ENCODE measurements at regions not wholly inside any gene's neighbourhood (a gene's known extent, or its start where the extent isn't known, plus 50 kb on each side); places are given as distances from the start of the nearest gene placed in this dataset.

GRCh38 chr3:94299716-94300115 lies 236.9 kb downstream of the NSUN3 start:
- no peak for DNase-seq
- H3K36me3 ChIP-seq (ENCODE audit: control insufficient read depth, insufficient read depth, low read length): no peaks in the 10 kb centered on the region
- H3K27ac ChIP-seq (ENCODE audit: low read length): no peak overlapping the region

DNA sequence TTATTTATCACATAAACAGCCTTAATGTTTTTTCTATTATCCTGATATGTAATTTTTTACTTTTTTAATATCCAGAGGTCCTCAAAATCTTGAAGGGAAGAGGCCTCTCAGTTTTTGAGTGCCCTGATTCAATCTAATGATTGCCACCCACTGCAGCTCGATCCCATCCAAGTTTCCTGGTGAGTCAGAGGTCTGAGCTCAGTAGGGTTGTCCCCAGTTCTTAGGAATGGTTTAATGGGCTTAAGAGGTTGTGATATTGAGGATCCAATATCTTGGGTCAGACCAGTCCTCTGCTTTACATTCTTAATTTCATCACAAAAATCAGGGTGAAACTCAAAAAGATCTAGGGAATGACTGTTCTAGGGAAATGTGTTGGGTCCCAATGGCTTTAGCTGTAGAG lies 238.5 kb downstream of the NSUN3 start:
- Histone ChIP-seq H3K4me1 (ENCODE audit: control insufficient read depth, insufficient read depth, low read length) (peaks cover 13% of the 10 kb centered on the region), H3K27ac (ENCODE audit: low read length) (no peak overlapping the region), H3K36me3 (ENCODE audit: control insufficient read depth, insufficient read depth, low read length) (no peaks in the 10 kb centered on the region), H3K4me3 (ENCODE audit: low read length) (no peak overlapping the region), H3K9me3 (ENCODE audit: control insufficient read depth, low read depth, low read length) (no peaks in the 10 kb centered on the region), H3K27me3 (ENCODE audit: control insufficient read depth, insufficient read depth, low read length) (no peaks in the 10 kb centered on the region)
- WGBS (ENCODE audit: insufficient coverage, low lambda C conversion rate): no CpG with 5 or more reads among the region's 1 CpG
- no peak for DNase-seq

More at GRCh38 chr3:94299716-94300115, 236.9 kb downstream of the NSUN3 start:
- no peaks in the 10 kb centered on the region for H3K27me3 ChIP-seq (ENCODE audit: control insufficient read depth, insufficient read depth, low read length)
- no peaks in the 10 kb centered on the region for H3K9me3 ChIP-seq (ENCODE audit: control insufficient read depth, low read depth, low read length)
- no peak overlapping the region for H3K4me3 ChIP-seq (ENCODE audit: low read length)
- peaks cover 7% of the 10 kb centered on the region for H3K4me1 ChIP-seq (ENCODE audit: control insufficient read depth, insufficient read depth, low read length)

DNA sequence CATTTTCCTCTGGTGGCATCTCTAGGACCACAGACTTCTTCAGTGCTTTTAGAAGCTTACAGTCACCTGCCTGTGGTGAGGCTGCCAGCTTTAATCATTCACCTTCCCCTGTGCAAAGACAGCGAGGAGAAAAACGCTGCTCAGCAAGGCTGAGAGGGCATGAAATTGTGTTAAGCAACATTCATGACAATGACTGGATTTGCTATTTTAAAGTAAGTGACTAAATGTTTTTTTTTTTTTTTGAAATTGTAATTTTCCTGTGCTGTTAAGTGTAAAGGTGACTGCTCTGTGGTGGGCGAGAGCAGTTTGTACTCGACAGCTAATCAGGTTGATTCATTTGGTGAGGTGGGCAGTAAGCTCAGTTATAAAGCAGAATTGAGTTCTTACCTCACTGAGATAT lies 240.4 kb downstream of the NSUN3 start:
- Histone ChIP-seq H3K4me1 (ENCODE audit: control insufficient read depth, insufficient read depth, low read length) (peaks cover 15% of the 10 kb centered on the region), H3K9me3 (ENCODE audit: control insufficient read depth, low read depth, low read length) (no peaks in the 10 kb centered on the region), H3K27ac (ENCODE audit: low read length) (no peak overlapping the region), H3K4me3 (ENCODE audit: low read length) (no peak overlapping the region), H3K27me3 (ENCODE audit: control insufficient read depth, insufficient read depth, low read length) (no peaks in the 10 kb centered on the region), H3K36me3 (ENCODE audit: control insufficient read depth, insufficient read depth, low read length) (no peaks in the 10 kb centered on the region)
- no CpG with 5 or more reads among the region's 4 CpGs for WGBS (ENCODE audit: insufficient coverage, low lambda C conversion rate)
- peak in 1 of 2 donors; percentile 35 for DNase-seq

- no peak overlapping the region for H3K27ac ChIP-seq (ENCODE audit: low read length)
- H3K4me1 ChIP-seq (ENCODE audit: control insufficient read depth, insufficient read depth, low read length): peaks cover 17% of the 10 kb centered on the region
- no peak overlapping the region for H3K4me3 ChIP-seq (ENCODE audit: low read length)
- no peaks in the 10 kb centered on the region for H3K27me3 ChIP-seq (ENCODE audit: control insufficient read depth, insufficient read depth, low read length)
- no peaks in the 10 kb centered on the region for H3K9me3 ChIP-seq (ENCODE audit: control insufficient read depth, low read depth, low read length)
- H3K36me3 ChIP-seq (ENCODE audit: control insufficient read depth, insufficient read depth, low read length): no peaks in the 10 kb centered on the region
- WGBS (ENCODE audit: insufficient coverage, low lambda C conversion rate): no CpG with 5 or more reads among the region's 3 CpGs
- no peak for DNase-seq
Observed at GRCh38 chr3:94303897-94304296, 241.0 kb downstream of the NSUN3 start.

DNA sequence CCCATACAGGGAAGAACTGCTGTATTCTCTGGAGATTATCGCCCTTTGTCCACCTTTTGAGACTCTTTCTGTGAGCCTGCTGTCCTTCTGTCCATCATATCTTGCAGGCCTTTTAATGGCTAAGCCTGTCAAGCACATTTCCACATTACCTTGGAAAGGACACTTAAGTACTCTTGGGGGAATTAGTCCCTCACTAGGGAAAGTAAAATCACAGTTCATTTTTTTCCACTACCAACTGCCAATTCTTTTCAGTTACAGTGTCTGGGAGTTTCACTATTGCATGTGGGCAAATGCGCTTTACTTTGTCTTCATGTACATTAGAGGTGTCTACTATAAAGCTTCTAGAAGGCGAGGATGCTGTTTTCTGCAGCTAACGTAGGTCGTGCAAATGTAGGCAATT lies 242.1 kb downstream of the NSUN3 start:
- Histone ChIP-seq H3K4me3 (ENCODE audit: low read length) (no peak overlapping the region), H3K27me3 (ENCODE audit: control insufficient read depth, insufficient read depth, low read length) (no peaks in the 10 kb centered on the region), H3K36me3 (ENCODE audit: control insufficient read depth, insufficient read depth, low read length) (no peaks in the 10 kb centered on the region), H3K9me3 (ENCODE audit: control insufficient read depth, low read depth, low read length) (no peaks in the 10 kb centered on the region), H3K27ac (ENCODE audit: low read length) (no peak overlapping the region), H3K4me1 (ENCODE audit: control insufficient read depth, insufficient read depth, low read length) (peaks cover 17% of the 10 kb centered on the region)
- WGBS (ENCODE audit: insufficient coverage, low lambda C conversion rate): 100% methylated on average over 2 of the region's 5 CpGs
- no peak for DNase-seq

DNA sequence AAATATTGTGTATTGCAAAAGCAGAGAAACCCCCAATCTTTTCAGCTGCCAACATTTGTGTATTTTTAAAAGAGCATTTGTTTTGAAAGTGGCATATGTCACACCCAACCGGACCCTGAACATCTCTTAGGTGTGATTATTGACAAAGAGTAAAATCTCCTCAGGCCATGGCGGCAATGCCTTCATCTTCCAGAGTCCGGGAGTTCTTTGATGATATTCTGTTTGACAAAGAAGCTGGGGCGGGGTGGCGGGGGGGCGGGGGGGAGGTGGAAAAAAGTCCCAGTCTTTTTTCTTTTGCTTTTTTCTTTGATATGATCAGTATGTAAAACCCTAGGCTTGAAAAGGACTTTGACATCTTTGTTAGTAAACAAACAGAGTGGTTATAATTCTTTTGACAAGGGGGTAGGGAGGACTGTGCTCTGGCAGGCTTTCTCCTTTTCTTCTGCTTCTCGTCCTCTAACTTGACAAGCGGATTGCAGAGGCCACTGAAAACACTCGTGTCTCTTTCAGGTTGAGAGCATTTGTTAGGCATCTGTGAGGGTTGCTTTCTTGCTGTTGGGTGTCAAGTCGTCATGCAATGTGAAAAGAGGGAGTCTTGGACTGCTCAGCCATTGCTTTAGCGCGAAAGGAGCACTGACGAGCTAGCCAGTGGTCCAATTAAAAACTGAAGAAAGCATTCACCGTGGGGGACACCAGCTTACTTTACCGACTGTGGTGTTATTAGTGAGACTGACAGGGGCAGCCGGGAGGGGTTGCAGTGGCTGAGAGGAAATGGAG lies 243.2 kb downstream of the NSUN3 start:
- Histone ChIP-seq H3K27ac (ENCODE audit: low read length) (no peak overlapping the region), H3K27me3 (ENCODE audit: control insufficient read depth, insufficient read depth, low read length) (no peaks in the 10 kb centered on the region), H3K4me1 (ENCODE audit: control insufficient read depth, insufficient read depth, low read length) (peaks cover 17% of the 10 kb centered on the region), H3K36me3 (ENCODE audit: control insufficient read depth, insufficient read depth, low read length) (no peaks in the 10 kb centered on the region), H3K9me3 (ENCODE audit: control insufficient read depth, low read depth, low read length) (no peaks in the 10 kb centered on the region), H3K4me3 (ENCODE audit: low read length) (no peak overlapping the region)
- WGBS (ENCODE audit: insufficient coverage, low lambda C conversion rate): no CpG with 5 or more reads among the region's 16 CpGs
- peak in 1 of 2 donors; percentile 28 for DNase-seq

DNA sequence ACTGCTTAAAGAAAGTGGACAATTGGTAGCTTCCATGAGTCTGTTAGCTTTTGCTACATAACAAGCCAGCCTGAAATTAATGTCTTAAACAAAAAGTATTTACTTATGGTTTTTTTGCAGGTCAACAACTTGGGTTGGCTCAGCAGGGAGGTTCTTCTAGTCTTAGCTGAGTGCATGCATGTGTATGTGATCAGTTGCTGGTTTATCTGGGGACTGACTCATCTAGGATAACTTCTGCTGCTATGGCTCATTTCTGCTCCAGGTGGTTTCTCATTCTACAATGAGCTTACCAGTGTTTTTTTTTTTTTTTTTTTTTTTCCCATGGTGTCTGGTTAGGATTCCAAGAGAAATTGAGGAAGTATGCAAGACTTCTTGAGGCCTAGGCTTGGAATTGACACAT lies 244.7 kb downstream of the NSUN3 start:
- Histone ChIP-seq H3K4me1 (ENCODE audit: control insufficient read depth, insufficient read depth, low read length) (peaks cover 17% of the 10 kb centered on the region), H3K9me3 (ENCODE audit: control insufficient read depth, low read depth, low read length) (no peaks in the 10 kb centered on the region), H3K36me3 (ENCODE audit: control insufficient read depth, insufficient read depth, low read length) (no peaks in the 10 kb centered on the region), H3K4me3 (ENCODE audit: low read length) (no peak overlapping the region), H3K27ac (ENCODE audit: low read length) (no peak overlapping the region), H3K27me3 (ENCODE audit: control insufficient read depth, insufficient read depth, low read length) (no peaks in the 10 kb centered on the region)
- DNase-seq: no peak

GRCh38 chr3:94308767-94309166 lies 245.9 kb downstream of the NSUN3 start:
- H3K4me3 ChIP-seq (ENCODE audit: low read length): no peak overlapping the region
- no peaks in the 10 kb centered on the region for H3K27me3 ChIP-seq (ENCODE audit: control insufficient read depth, insufficient read depth, low read length)
- no peak for DNase-seq
- H3K27ac ChIP-seq (ENCODE audit: low read length): no peak overlapping the region
- no peaks in the 10 kb centered on the region for H3K9me3 ChIP-seq (ENCODE audit: control insufficient read depth, low read depth, low read length)
- no peaks in the 10 kb centered on the region for H3K36me3 ChIP-seq (ENCODE audit: control insufficient read depth, insufficient read depth, low read length)
- WGBS (ENCODE audit: insufficient coverage, low lambda C conversion rate): no CpG with 5 or more reads among the region's 1 CpG
- peaks cover 13% of the 10 kb centered on the region for H3K4me1 ChIP-seq (ENCODE audit: control insufficient read depth, insufficient read depth, low read length)

DNA sequence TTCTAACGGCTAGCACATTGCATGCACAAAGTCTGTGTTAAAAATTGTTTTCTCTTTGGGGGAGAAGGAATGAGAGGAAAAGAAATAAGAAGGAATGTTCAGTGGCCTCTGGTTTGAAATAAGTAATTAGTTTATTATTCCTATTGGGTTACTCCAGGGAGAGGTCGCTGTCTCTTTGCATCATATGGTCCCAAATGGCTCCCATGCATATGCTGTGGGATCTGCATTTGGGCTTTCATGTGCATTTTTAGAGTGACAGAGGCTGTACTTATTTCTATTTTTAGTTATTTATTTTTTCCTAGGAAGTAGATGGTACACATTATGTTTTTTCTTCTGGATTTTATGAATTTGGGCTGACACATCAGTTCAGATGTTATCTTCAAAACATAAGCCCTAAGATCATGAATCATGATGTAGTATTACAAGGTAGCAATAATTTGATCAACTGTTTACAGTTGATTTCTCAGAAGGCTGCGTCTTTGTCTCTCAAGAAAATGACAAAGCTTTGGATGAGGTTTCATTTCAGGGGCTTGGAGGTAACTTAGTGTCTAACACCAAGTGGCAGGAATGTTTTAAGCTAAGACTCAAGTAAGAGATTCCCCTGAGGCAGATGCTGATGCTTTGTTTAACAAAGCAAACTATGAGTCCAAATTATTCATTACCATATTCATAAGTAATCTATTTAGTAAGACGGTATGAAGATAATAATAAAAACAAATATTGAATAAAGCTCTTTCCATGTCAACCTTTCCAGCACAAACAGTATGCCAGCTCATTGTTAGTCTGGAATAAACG lies 247.7 kb downstream of the NSUN3 start:
- Histone ChIP-seq H3K9me3 (ENCODE audit: control insufficient read depth, low read depth, low read length) (no peaks in the 10 kb centered on the region), H3K36me3 (ENCODE audit: control insufficient read depth, insufficient read depth, low read length) (no peaks in the 10 kb centered on the region), H3K4me1 (ENCODE audit: control insufficient read depth, insufficient read depth, low read length) (peaks cover 6% of the 10 kb centered on the region), H3K27me3 (ENCODE audit: control insufficient read depth, insufficient read depth, low read length) (no peaks in the 10 kb centered on the region), H3K27ac (ENCODE audit: low read length) (no peak overlapping the region), H3K4me3 (ENCODE audit: low read length) (no peak overlapping the region)
- DNase-seq: no peak
- 100% methylated on average over 1 of the region's 5 CpGs for WGBS (ENCODE audit: insufficient coverage, low lambda C conversion rate)

DNA sequence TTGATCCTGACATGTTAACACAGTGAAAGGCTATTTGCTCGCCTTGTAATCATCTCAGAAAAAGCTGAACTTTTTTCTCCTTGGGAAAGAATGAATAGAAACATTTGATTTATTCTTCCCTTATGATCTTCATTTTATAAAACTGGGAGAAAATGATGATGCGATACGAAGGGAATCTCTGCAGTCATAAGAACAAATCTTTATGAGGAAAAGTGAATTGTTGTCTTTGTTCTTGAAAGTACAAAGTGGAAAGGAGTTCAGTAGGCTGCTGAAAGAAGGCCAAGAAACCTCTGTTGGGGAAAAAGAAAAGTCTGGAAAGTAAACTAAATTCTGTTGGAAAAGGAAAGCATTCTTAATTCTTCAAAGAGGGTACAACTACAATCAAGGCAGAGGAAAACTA lies 248.8 kb downstream of the NSUN3 start:
- 73% methylated on average over 3 of the region's 3 CpGs for WGBS (ENCODE audit: insufficient coverage, low lambda C conversion rate)
- H3K27ac ChIP-seq (ENCODE audit: low read length): no peak overlapping the region

More for the DNA sequence above, 248.8 kb downstream of the NSUN3 start:
- peaks cover 6% of the 10 kb centered on the region for H3K4me1 ChIP-seq (ENCODE audit: control insufficient read depth, insufficient read depth, low read length)
- H3K36me3 ChIP-seq (ENCODE audit: control insufficient read depth, insufficient read depth, low read length): no peaks in the 10 kb centered on the region
- DNase-seq: no peak
- H3K9me3 ChIP-seq (ENCODE audit: control insufficient read depth, low read depth, low read length): no peaks in the 10 kb centered on the region
- no peaks in the 10 kb centered on the region for H3K27me3 ChIP-seq (ENCODE audit: control insufficient read depth, insufficient read depth, low read length)
- H3K4me3 ChIP-seq (ENCODE audit: low read length): no peak overlapping the region
